ENCODE measurements at regions not wholly inside any gene's neighbourhood (a gene's known extent, or its start where the extent isn't known, plus 50 kb on each side); places are given as distances from the start of the nearest gene placed in this dataset.

GRCh38 chr19:32178956-32179355 lies 166.5 kb upstream of the ZNF507 start:
- TF ChIP-seq CTCF (IDR thresholded peaks at IDR 0.05): no peak
- no peak for TF ChIP-seq POLR2A (IDR thresholded peaks at IDR 0.05)
